OCI-LY1 (cell line): ENCODE measurements at regions not wholly inside any gene's neighbourhood (a gene's known extent, or its start where the extent isn't known, plus 50 kb on each side); places are given as distances from the start of the nearest gene placed in this dataset.

Experiments
- H2AFZ ChIP-seq: fragments of 200-600 bp; sonication (generic), shearing (Covaris generic); 2 replicates; pipeline ENCODE4 v1.6.0; 2014; ENCODE audit warnings: antibody characterized with exemption, mild to moderate bottlenecking, low read length
- H3F3A ChIP-seq: fragments of 200-600 bp; sonication (generic), shearing (Covaris generic); 2 replicates; pipeline ENCODE4 v1.6.0; 2014; ENCODE audit warnings: mild to moderate bottlenecking, antibody characterized with exemption, low read length, moderate library complexity; ENCODE audit not compliant: insufficient read depth
- H3K27ac ChIP-seq: fragments of 200-600 bp; sonication (generic); 2 replicates; pipeline ENCODE4 v1.5.1; 2014; ENCODE audit warnings: low read length, mixed run types, mild to moderate bottlenecking, low read depth; ENCODE audit not compliant: poor library complexity, severe bottlenecking
- H3K27me3 ChIP-seq: fragments of 200-600 bp; sonication (generic); 2 replicates; pipeline ENCODE4 v1.6.0; 2014; ENCODE audit warnings: antibody characterized with exemption, mild to moderate bottlenecking, low read length, moderate library complexity; ENCODE audit not compliant: insufficient read depth
- H3K36me3 ChIP-seq: fragments of 200-600 bp; sonication (generic); 2 replicates; pipeline ENCODE4 v1.6.1; 2014; ENCODE audit warnings: mild to moderate bottlenecking, antibody characterized with exemption, low read length, moderate library complexity, mixed read lengths; ENCODE audit not compliant: insufficient read depth
- H3K4me1 ChIP-seq: fragments of 200-600 bp; sonication (generic); 2 replicates; pipeline ENCODE4 v1.5.1; 2014; ENCODE audit warnings: mild to moderate bottlenecking, low read length, moderate library complexity; ENCODE audit not compliant: insufficient read depth, severe bottlenecking
- H3K4me2 ChIP-seq: fragments of 200-600 bp; sonication (generic), shearing (Covaris generic); 2 replicates; pipeline ENCODE4 v1.6.1; 2014; ENCODE audit warnings: low read length
- H3K4me3 ChIP-seq: fragments of 200-600 bp; sonication (generic); 2 replicates; pipeline ENCODE4 v1.5.1; 2014; ENCODE audit warnings: low read length, low read depth, mild to moderate bottlenecking, mixed read lengths; ENCODE audit not compliant: poor library complexity, severe bottlenecking
- H3K79me2 ChIP-seq: fragments of 200-600 bp; shearing (Covaris generic); 2 replicates; pipeline ENCODE4 v1.6.1; 2016; ENCODE audit warnings: mixed run types, low read length, mixed read lengths; ENCODE audit not compliant: insufficient read depth
- H3K9ac ChIP-seq: fragments of 200-600 bp; sonication (generic), shearing (Covaris generic); 2 replicates; pipeline ENCODE4 v1.6.1; 2014; ENCODE audit warnings: mild to moderate bottlenecking, low read length, mixed read lengths
- H3K9me2 ChIP-seq: fragments of 200-600 bp; sonication (generic), shearing (Covaris generic); 2 replicates; pipeline ENCODE4 v1.6.1; 2014; ENCODE audit warnings: low read depth, mild to moderate bottlenecking, low read length, mixed read lengths
- H3K9me3 ChIP-seq: fragments of 200-600 bp; shearing (Covaris generic); 2 replicates; pipeline ENCODE4 v1.6.1; 2014; ENCODE audit warnings: low read length, mixed read lengths
- H4K20me1 ChIP-seq: fragments of 200-600 bp; sonication (generic), shearing (Covaris generic); 2 replicates; pipeline ENCODE4 v1.6.0; 2016; ENCODE audit warnings: mild to moderate bottlenecking, low read length; ENCODE audit not compliant: insufficient read depth
- EZH2 ChIP-seq: fragments of 200-600 bp; sonication (generic), shearing (Covaris generic); IDR thresholded peaks from 2 replicates; pipeline ENCODE4 v1.8.0; 2017; ENCODE audit warnings: borderline replicate concordance, mixed run types, mild to moderate bottlenecking, antibody characterized with exemption, low read length, moderate library complexity, mixed read lengths
- TF ChIP-seq, protein P1 (sequence below): fragments of 200-600 bp; sonication (generic), shearing (Covaris generic); IDR thresholded peaks from 2 replicates; pipeline ENCODE4 v1.5.1; 2017; ENCODE audit warnings: mild to moderate bottlenecking, antibody characterized with exemption, low read length, moderate library complexity, mixed read lengths

DNA sequence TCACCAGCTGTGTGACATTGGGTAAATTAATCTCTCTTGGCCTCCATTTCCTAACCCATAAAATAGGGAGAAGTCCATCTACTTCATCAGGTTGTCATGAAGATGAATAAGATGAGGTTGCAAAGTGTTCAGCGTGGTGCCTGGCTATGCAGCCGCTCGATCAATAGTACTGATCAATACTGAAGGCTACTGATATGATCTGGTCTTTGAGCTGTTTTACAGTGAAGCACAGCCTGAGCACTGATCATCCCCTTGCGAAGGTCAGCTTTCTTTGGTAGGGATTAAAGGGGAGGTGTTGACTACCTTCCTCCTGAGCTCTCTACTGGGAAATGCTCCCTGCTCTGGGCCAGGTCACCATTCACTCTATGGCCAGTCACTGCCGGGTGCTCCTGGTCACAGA is 108.4 kb upstream of the NOCT start:
- H3K79me2 ChIP-seq, result no peaks in the 10 kb centered on the region
- H3K4me2 ChIP-seq, result no peak overlapping the region
- H3F3A ChIP-seq, result no peaks in the 10 kb centered on the region
- no peaks in the 10 kb centered on the region for H3K4me1 ChIP-seq
- H3K27me3 ChIP-seq, result no peaks in the 10 kb centered on the region
- no peak overlapping the region for H3K9ac ChIP-seq
- H3K9me2 ChIP-seq, result no peaks in the 10 kb centered on the region
- TF ChIP-seq, protein P1, sequence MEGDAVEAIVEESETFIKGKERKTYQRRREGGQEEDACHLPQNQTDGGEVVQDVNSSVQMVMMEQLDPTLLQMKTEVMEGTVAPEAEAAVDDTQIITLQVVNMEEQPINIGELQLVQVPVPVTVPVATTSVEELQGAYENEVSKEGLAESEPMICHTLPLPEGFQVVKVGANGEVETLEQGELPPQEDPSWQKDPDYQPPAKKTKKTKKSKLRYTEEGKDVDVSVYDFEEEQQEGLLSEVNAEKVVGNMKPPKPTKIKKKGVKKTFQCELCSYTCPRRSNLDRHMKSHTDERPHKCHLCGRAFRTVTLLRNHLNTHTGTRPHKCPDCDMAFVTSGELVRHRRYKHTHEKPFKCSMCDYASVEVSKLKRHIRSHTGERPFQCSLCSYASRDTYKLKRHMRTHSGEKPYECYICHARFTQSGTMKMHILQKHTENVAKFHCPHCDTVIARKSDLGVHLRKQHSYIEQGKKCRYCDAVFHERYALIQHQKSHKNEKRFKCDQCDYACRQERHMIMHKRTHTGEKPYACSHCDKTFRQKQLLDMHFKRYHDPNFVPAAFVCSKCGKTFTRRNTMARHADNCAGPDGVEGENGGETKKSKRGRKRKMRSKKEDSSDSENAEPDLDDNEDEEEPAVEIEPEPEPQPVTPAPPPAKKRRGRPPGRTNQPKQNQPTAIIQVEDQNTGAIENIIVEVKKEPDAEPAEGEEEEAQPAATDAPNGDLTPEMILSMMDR, result no peak
- no peak for TF ChIP-seq EZH2
- H3K36me3 ChIP-seq, result no peaks in the 10 kb centered on the region
- H3K4me3 ChIP-seq, result no peak overlapping the region
- H2AFZ ChIP-seq, result no peak overlapping the region
- H3K9me3 ChIP-seq, result no peaks in the 10 kb centered on the region
- no peaks in the 10 kb centered on the region for H4K20me1 ChIP-seq
- no peak overlapping the region for H3K27ac ChIP-seq

DNA sequence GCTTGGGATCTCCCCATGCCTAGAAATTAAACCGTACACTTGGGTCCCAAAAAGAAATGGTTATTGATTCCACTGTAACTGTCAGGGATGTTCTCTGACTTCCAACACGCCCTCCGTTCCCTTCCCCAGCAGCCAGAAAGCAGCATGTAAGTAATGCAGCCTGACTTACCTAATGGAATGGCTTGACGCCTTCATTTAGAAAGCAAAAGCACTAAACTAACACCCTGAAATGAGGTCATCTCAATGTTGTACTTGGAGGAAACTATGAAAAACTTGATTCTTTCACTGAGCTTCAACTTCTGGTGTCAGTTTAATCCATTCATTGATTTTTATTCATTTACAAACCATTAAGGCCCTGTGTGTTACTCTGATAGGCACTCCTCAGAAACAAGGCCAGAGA is 110.8 kb upstream of the NOCT start:
- Histone ChIP-seq H4K20me1 (no peaks in the 10 kb centered on the region), H3K36me3 (no peaks in the 10 kb centered on the region), H3K27me3 (no peaks in the 10 kb centered on the region), H3K9ac (no peak overlapping the region), H3K9me2 (no peaks in the 10 kb centered on the region), H3K4me1 (no peaks in the 10 kb centered on the region), H3K4me3 (no peak overlapping the region), H3F3A (no peaks in the 10 kb centered on the region), H2AFZ (no peak overlapping the region), H3K9me3 (no peaks in the 10 kb centered on the region), H3K27ac (no peak overlapping the region), H3K4me2 (no peak overlapping the region), H3K79me2 (no peaks in the 10 kb centered on the region)
- TF ChIP-seq, protein P1, result no peak
- no peak for TF ChIP-seq EZH2

DNA sequence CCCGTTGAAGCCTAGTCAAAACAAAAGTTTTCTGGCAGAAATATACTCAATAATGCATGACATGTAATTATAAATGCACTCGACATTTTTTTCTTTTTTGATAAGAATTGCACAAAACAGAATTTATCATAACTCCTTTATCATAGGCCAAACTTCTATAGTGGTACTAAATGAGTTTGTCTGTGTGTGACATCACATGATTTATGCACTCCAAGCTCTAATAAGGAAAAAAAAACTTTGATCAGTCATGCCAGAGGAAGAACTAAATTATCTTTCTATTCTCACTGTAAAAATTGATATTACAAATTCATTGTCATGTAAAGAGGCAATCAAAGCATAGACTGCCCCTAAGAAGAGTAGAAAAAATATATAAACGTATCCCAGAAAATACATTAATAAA is 112.4 kb upstream of the NOCT start:
- Histone ChIP-seq H3K4me2 (no peak overlapping the region), H3K79me2 (no peaks in the 10 kb centered on the region), H3K4me1 (no peaks in the 10 kb centered on the region), H3K27ac (no peak overlapping the region), H3F3A (no peaks in the 10 kb centered on the region), H3K36me3 (no peaks in the 10 kb centered on the region), H2AFZ (no peak overlapping the region), H3K4me3 (no peak overlapping the region), H3K9me3 (no peaks in the 10 kb centered on the region), H3K9me2 (no peaks in the 10 kb centered on the region), H3K27me3 (no peaks in the 10 kb centered on the region), H4K20me1 (no peaks in the 10 kb centered on the region), H3K9ac (no peak overlapping the region)
- no peak for TF ChIP-seq EZH2
- TF ChIP-seq, protein P1, result no peak
